ENCODE measurements at regions not wholly inside any gene's neighbourhood (a gene's known extent, or its start where the extent isn't known, plus 50 kb on each side); places are given as distances from the start of the nearest gene placed in this dataset.

DNA sequence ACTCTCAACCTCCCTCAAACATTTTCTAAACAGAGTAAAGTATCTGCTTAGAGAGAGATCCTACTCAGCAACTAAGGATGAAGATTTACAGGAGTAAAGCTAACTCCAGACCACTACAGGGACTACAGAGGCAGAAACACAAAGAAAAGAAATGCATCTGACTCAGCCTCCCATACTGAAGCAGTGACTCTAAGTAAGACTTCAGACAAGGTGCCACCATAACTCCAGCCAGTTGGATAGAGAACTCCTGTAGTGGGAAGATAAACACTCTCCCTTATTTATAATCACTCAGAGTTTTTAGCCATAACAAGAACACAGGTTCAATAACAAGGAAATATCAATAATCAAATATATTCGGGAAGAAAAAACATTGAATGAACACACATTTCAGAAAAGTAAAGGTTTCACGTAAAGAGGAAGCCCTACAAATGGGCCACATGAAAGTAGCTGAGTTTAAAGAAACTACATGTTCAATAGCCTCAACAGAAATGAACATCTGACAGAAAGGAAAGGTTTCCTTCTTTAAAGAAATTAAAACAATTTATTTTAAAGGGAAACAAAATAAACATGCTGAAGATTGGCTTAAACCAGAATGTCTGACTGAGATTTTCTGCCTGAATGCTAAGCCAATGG is 519.9 kb downstream of the KCNJ3 start:
- no peak for TF ChIP-seq POLR2A (IDR thresholded peaks at IDR 0.05)
- TF ChIP-seq, protein P1, sequence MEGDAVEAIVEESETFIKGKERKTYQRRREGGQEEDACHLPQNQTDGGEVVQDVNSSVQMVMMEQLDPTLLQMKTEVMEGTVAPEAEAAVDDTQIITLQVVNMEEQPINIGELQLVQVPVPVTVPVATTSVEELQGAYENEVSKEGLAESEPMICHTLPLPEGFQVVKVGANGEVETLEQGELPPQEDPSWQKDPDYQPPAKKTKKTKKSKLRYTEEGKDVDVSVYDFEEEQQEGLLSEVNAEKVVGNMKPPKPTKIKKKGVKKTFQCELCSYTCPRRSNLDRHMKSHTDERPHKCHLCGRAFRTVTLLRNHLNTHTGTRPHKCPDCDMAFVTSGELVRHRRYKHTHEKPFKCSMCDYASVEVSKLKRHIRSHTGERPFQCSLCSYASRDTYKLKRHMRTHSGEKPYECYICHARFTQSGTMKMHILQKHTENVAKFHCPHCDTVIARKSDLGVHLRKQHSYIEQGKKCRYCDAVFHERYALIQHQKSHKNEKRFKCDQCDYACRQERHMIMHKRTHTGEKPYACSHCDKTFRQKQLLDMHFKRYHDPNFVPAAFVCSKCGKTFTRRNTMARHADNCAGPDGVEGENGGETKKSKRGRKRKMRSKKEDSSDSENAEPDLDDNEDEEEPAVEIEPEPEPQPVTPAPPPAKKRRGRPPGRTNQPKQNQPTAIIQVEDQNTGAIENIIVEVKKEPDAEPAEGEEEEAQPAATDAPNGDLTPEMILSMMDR (IDR thresholded peaks at IDR 0.05) = no peak

Data from testis (tissue), 2 donors.